ENCODE measurements at regions not wholly inside any gene's neighbourhood (a gene's known extent, or its start where the extent isn't known, plus 50 kb on each side); places are given as distances from the start of the nearest gene placed in this dataset.

DNA sequence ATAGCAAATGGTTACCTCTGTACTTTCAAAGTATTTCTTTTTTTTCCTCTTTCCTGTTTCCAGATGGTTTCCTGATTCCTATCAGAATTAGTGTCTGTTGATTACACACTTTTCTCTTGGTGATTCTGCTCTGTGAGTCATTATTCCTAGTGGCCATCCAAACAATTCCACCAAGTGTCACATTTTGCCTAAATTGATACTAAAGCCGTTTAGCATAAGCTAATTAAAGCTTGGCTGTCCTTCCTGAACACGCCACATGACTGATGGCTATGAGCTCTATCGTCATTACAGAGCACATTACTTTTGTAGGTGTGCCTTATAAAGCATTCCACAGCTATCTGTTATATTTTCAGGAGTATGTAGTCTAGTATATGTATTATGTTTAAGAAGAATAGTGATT, 671.2 kb downstream of the CDH8 start:
- TF ChIP-seq GATA3 (IDR thresholded peaks at IDR 0.05; ENCODE audit: low read depth, low read length): no peak
- TF ChIP-seq GATA2 (IDR thresholded peaks at IDR 0.05; ENCODE audit: low read depth, low read length): no peak; the same call in 1 of the 2 replicates

All from SH-SY5Y (cell line).